Jurkat, Clone E6-1 (cell line): ENCODE measurements at regions not wholly inside any gene's neighbourhood (a gene's known extent, or its start where the extent isn't known, plus 50 kb on each side); places are given as distances from the start of the nearest gene placed in this dataset.
"Not testable (repeated sequence)": the region's sequence is repeated elsewhere in the genome, so short reads cannot be mapped to it uniquely, and the experiment has no call there.

ENCODE experiments used
- DNase-seq: peaks from one replicate; pipeline ENCODE4 v3.0.0-alpha.2; 2011; ENCODE audit warnings: low read depth, low spot score
- H3K4me3 ChIP-seq: 2 replicates; pipeline ENCODE4 v1.5.1; 2011; ENCODE audit warnings: mild to moderate bottlenecking, low read length, control low read depth, moderate library complexity

DNA sequence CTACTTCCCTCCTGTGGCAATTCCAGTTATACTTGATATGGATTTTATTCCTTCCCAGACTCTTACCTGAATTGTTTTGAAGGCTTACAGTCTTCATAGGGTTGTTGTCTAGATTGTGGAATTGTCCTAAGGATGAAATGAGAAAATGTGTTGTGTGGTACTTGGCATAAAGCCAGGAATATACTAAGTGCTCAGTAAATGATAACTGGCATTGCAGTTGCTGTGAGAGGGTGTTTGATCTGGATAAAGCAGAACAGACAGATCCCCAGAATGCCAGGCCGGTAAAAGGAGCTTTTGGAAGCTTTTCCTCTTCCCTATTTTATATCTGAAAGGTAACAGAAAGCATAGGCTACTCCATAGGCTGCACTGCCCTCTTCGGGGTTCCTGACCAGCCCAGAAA is 78.4 kb upstream of the IKBKE start:
- not testable (repeated sequence) for H3K4me3 ChIP-seq, DNase-seq

DNA sequence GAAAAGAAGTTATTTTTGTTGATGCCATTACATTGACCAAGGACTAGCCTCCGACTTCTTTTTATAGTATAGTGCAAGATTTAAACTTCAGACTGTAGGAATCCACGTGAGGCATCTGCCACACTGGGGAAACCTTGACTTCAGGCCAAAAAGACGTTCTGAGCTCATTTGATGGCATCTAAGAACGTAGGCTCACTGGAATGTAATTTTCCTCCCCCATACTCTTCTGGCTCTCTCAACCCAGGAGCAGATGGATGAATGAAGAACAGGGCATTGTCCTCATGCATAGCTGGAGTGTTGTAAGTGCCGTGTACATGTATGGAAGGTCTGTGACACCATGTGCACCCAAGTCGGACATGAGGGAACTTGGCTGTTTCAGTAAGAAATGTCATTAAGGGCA is 72.8 kb upstream of the IKBKE start:
- DNase-seq, H3K4me3 ChIP-seq: not testable (repeated sequence)

DNA sequence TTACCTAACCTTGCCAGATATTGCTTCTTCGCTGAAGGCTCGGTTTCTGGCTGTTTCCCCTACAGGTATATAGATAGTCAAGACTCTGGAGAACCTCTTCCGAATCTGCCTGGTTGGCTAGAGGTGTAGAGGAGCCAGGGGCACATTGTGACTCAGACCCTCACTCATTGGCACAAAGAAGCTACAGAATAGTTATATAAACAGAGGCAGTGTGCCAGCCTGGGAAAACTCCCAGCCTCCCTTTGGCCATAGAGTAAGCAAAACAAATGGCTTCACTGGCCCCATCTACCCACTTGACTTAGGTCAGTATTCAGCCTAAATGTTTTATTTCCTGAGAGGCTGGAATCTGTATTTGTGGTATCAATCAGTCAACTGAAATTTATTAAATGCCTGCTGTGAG is 72.0 kb upstream of the IKBKE start:
- not testable (repeated sequence) for H3K4me3 ChIP-seq, DNase-seq

GRCh38 chr1:206403612-206404307 is 66.5 kb upstream of the IKBKE start:
- not testable (repeated sequence) for H3K4me3 ChIP-seq, DNase-seq

GRCh38 chr1:206404309-206405027 is 65.8 kb upstream of the IKBKE start:
- not testable (repeated sequence) for H3K4me3 ChIP-seq, DNase-seq

- H3K4me3 ChIP-seq, DNase-seq: not testable (repeated sequence)
Measured at GRCh38 chr1:206405282-206405681, 65.0 kb upstream of the IKBKE start.

GRCh38 chr1:206408371-206409288 is 61.6 kb upstream of the IKBKE start:
- not testable (repeated sequence) for H3K4me3 ChIP-seq, DNase-seq

- DNase-seq: no peak
- no peak overlapping the region for H3K4me3 ChIP-seq
Measured at GRCh38 chr1:206411321-206411720, 59.0 kb upstream of the IKBKE start.

DNA sequence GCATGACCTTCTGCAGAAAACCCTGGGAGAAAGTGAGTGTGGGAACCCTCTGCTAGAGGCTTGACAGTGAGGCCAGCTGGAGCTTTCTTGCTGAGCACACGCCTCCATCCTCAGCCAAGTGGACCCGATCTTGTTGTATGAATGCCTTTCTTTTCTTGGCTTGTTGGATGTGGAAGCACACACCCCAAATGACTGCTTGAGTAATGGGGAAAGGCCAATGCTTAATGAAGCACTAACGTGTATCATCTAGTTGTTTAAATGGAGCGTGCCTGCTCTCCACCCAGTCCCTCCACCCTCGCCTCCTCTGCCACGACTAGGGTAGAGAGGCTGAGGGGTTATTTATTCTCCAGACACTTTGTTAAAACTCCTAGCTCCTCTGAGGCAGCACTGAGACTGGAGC is 54.3 kb upstream of the IKBKE start:
- no peak for DNase-seq
- no peak overlapping the region for H3K4me3 ChIP-seq

DNA sequence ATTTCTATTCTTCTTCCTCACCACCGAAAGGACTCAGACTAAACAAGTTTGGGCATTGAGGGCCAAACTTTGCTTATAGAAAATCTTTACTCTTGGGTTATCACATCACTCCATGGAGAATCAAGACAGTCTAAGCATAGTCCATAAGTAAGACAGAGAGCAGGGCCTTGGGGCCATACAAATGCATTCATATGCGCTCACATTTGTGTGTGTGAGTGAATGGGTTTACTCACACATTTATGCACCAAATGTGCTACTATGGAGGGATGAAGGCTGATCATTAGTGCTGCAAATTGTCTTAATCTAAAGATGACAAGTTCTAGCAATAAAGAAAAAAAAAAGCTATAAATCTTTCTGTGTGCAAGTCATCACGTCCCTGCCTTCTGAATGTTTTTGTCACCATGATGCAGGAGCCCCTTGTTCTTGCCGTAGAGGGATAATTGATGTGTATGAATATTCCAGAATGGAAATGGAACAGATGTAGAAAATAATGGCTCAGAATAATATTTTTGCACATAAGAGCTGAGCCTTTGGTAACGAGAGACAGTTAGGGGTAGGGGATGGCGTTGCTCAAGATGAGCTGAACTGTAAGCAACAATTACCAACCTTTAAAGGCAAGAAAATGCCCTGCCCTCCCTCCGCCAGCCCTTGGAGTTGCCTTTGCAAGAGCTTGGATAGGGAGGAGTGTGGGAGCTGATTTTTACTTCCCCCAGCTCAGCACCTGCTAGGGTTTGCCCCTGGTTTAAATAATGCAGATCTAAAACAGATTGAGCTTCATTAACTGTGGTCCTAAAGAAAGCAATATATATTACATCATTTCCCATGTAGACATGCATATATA is 52.3 kb upstream of the IKBKE start:
- DNase-seq: no peak
- H3K4me3 ChIP-seq: no peak overlapping the region

GRCh38 chr1:206419250-206419649 is 51.0 kb upstream of the IKBKE start:
- no peak overlapping the region for H3K4me3 ChIP-seq
- no peak for DNase-seq

DNA sequence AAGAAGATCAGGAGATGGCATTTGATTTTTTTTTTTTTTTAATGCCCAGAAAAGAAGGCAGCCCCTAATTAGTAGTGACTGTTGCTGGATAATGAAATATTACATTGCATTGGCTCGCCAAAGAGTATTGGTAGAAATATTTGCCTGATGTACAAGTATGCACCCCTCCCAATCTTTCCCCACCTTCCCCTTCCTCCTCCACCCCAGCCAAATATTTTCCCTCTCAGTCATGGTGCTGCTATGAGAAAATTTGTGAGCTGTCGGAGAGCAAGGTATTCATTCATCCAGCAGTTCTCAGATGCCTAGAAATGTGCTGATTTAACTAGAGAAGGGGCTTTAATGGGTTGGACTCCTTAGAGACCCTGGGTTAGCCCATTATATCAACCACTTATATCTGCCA is 50.5 kb upstream of the IKBKE start:
- DNase-seq: no peak
- H3K4me3 ChIP-seq: no peak overlapping the region

- DNase-seq: no peak
- no peak overlapping the region for H3K4me3 ChIP-seq
Measured at GRCh38 chr1:206420471-206420870, 49.8 kb upstream of the IKBKE start.
